DND-41 (cell line): ENCODE measurements at regions not wholly inside any gene's neighbourhood (a gene's known extent, or its start where the extent isn't known, plus 50 kb on each side); places are given as distances from the start of the nearest gene placed in this dataset.

ENCODE experiments used
- EZH2 ChIP-seq: IDR thresholded peaks from 3 replicates; pipeline ENCODE4 v1.6.1; 2012; ENCODE audit warnings: borderline replicate concordance, low read depth, mild to moderate bottlenecking, moderate library complexity, low read length, inconsistent platforms; ENCODE audit not compliant: severe bottlenecking
- TF ChIP-seq, protein P1 (sequence below): IDR thresholded peaks from 2 replicates; pipeline ENCODE4 v1.5.1; 2012; ENCODE audit warnings: borderline replicate concordance, low read length, moderate library complexity, mild to moderate bottlenecking; ENCODE audit not compliant: poor library complexity, severe bottlenecking; ENCODE audit errors: extremely low read depth

- TF ChIP-seq, protein P1, sequence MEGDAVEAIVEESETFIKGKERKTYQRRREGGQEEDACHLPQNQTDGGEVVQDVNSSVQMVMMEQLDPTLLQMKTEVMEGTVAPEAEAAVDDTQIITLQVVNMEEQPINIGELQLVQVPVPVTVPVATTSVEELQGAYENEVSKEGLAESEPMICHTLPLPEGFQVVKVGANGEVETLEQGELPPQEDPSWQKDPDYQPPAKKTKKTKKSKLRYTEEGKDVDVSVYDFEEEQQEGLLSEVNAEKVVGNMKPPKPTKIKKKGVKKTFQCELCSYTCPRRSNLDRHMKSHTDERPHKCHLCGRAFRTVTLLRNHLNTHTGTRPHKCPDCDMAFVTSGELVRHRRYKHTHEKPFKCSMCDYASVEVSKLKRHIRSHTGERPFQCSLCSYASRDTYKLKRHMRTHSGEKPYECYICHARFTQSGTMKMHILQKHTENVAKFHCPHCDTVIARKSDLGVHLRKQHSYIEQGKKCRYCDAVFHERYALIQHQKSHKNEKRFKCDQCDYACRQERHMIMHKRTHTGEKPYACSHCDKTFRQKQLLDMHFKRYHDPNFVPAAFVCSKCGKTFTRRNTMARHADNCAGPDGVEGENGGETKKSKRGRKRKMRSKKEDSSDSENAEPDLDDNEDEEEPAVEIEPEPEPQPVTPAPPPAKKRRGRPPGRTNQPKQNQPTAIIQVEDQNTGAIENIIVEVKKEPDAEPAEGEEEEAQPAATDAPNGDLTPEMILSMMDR, result no peak
- no peak for TF ChIP-seq EZH2
Measured at GRCh38 chr17:52495646-52496045, 337.1 kb upstream of the CA10 start.
